Ishikawa (cell line): ENCODE measurements at regions not wholly inside any gene's neighbourhood (a gene's known extent, or its start where the extent isn't known, plus 50 kb on each side); places are given as distances from the start of the nearest gene placed in this dataset.

Experiments used
- CEBPB ChIP-seq: IDR thresholded peaks from 2 replicates; pipeline ENCODE4 v1.6.1; 2012
- CREB1 ChIP-seq: IDR thresholded peaks from 2 replicates; pipeline ENCODE4 v1.6.1; 2012; ENCODE audit warnings: low read depth
- EGR1 ChIP-seq: IDR thresholded peaks from 2 replicates; pipeline ENCODE4 v1.6.1; 2012
- EP300 ChIP-seq: IDR thresholded peaks from 2 replicates; pipeline ENCODE4 v1.6.1; 2012; ENCODE audit warnings: borderline replicate concordance
- FOXM1 ChIP-seq: IDR thresholded peaks from 2 replicates; pipeline ENCODE4 v1.6.1; 2012; ENCODE audit warnings: low read depth, borderline replicate concordance
- MAX ChIP-seq: IDR thresholded peaks from 2 replicates; pipeline ENCODE4 v1.6.1; 2012
- NFIC ChIP-seq: IDR thresholded peaks from 2 replicates; pipeline ENCODE4 v1.6.1; 2012
- RAD21 ChIP-seq: IDR thresholded peaks from 2 replicates; pipeline ENCODE4 v1.6.1; 2012; ENCODE audit warnings: low read depth
- REST ChIP-seq: IDR thresholded peaks from 2 replicates; pipeline ENCODE4 v1.6.1; 2012; ENCODE audit warnings: low read depth, mild to moderate bottlenecking
- TAF1 ChIP-seq: IDR thresholded peaks from 2 replicates; pipeline ENCODE4 v1.6.1; 2012; ENCODE audit warnings: low read depth, mild to moderate bottlenecking
- TCF12 ChIP-seq: IDR thresholded peaks from 2 replicates; pipeline ENCODE4 v1.6.1; 2012; ENCODE audit warnings: low read depth
- TEAD4 ChIP-seq: IDR thresholded peaks from 2 replicates; pipeline ENCODE4 v1.6.1; 2012
- USF1 ChIP-seq: IDR thresholded peaks from 2 replicates; pipeline ENCODE4 v1.6.1; 2012
- YY1 ChIP-seq: IDR thresholded peaks from 2 replicates; pipeline ENCODE4 v1.6.1; 2012; ENCODE audit warnings: low read depth
- ZBTB7A ChIP-seq: IDR thresholded peaks from 2 replicates; pipeline ENCODE4 v1.6.1; 2012; ENCODE audit warnings: low read depth

GRCh38 chr3:118029049-118029448 is 1005.6 kb downstream of the IGSF11 start:
- no peak for TF ChIP-seq MAX
- TF ChIP-seq REST, result no peak
- no peak for TF ChIP-seq CEBPB
- no peak for TF ChIP-seq TAF1
- no peak for TF ChIP-seq FOXM1
- TF ChIP-seq RAD21, result no peak
- TF ChIP-seq NFIC, result no peak
- no peak for TF ChIP-seq YY1
- no peak for TF ChIP-seq TEAD4
- no peak for TF ChIP-seq USF1
- TF ChIP-seq ZBTB7A, result no peak
- TF ChIP-seq CREB1, result no peak
- no peak for TF ChIP-seq EP300
- TF ChIP-seq TCF12, result no peak
- TF ChIP-seq EGR1, result no peak

GRCh38 chr3:118036215-118036614 is 998.4 kb downstream of the IGSF11 start:
- TF ChIP-seq TCF12, result no peak
- TF ChIP-seq ZBTB7A, result no peak
- no peak for TF ChIP-seq RAD21
- TF ChIP-seq NFIC, result no peak
- TF ChIP-seq CEBPB, result no peak
- TF ChIP-seq FOXM1, result no peak
- no peak for TF ChIP-seq MAX
- no peak for TF ChIP-seq TEAD4
- TF ChIP-seq REST, result no peak
- no peak for TF ChIP-seq EGR1
- TF ChIP-seq YY1, result no peak
- TF ChIP-seq CREB1, result no peak
- TF ChIP-seq EP300, result no peak
- no peak for TF ChIP-seq TAF1
- no peak for TF ChIP-seq USF1

- TF ChIP-seq TCF12 (no peak), EGR1 (no peak), RAD21 (no peak), TAF1 (no peak), ZBTB7A (no peak), YY1 (no peak), MAX (no peak), EP300 (no peak), TEAD4 (no peak), USF1 (no peak), REST (no peak), CREB1 (no peak)
Observed at GRCh38 chr3:118055381-118055780, 979.3 kb downstream of the IGSF11 start.

- TF ChIP-seq EGR1, result no peak
Observed at GRCh38 chr3:118057086-118057485, 977.6 kb downstream of the IGSF11 start.

GRCh38 chr3:118059096-118059495 is 975.5 kb downstream of the IGSF11 start:
- TF ChIP-seq YY1 (no peak), TCF12 (no peak), TEAD4 (no peak), CREB1 (no peak), EGR1 (no peak), EP300 (no peak), MAX (no peak), USF1 (no peak), REST (no peak), FOXM1 (no peak), NFIC (no peak), CEBPB (no peak), TAF1 (no peak)
